LNCaP clone FGC (cell line): ENCODE measurements at regions not wholly inside any gene's neighbourhood (a gene's known extent, or its start where the extent isn't known, plus 50 kb on each side); places are given as distances from the start of the nearest gene placed in this dataset.

ENCODE experiments used
- DNase-seq: peaks from one replicate; pipeline ENCODE4 v3.0.0-alpha.2; 2011; ENCODE audit warnings: low read depth
- H3K4me3 ChIP-seq: 2 replicates; pipeline ENCODE4 v1.5.1; 2011; ENCODE audit warnings: mild to moderate bottlenecking, low read depth, low read length, control low read depth
- TF ChIP-seq, protein P1 (sequence below): IDR thresholded peaks from 2 replicates; pipeline ENCODE4 v1.5.1; 2012; ENCODE audit warnings: mild to moderate bottlenecking; ENCODE audit not compliant: control insufficient read depth, insufficient read depth; ENCODE audit errors: extremely low read depth

DNA sequence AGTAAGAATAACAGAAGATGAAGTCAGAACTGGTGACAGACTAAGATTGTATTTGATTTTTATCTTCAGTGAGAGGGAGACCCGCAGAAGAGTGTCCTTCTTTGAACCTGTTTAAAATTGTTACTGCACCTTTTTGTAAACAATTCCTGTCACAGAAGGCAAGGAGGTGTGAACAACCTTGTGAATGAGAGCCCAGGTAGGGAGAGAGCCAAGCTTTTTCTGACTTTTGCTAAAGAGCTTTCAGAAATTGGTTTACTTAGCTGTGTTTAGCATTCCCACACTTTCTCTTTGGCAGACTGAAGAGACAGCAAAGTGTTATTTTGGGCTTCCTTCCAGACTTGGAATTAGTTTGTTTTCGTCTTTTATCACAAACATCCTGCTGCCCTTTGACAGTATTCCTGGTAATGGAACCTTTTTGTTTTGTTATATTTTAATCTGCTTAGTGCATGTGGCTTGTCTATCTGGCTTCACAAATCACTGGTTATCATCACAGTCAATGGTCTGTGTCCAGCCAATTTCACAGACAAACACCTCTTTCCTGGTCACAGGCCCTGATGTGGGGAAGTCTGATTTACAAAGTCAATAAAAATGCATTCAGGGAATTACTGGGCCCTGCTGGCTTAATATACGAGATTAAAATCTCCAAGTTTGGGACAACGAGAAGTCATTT, 85.7 kb upstream of the HS3ST2 start:
- peak; percentile 99 for DNase-seq
- TF ChIP-seq, protein P1, sequence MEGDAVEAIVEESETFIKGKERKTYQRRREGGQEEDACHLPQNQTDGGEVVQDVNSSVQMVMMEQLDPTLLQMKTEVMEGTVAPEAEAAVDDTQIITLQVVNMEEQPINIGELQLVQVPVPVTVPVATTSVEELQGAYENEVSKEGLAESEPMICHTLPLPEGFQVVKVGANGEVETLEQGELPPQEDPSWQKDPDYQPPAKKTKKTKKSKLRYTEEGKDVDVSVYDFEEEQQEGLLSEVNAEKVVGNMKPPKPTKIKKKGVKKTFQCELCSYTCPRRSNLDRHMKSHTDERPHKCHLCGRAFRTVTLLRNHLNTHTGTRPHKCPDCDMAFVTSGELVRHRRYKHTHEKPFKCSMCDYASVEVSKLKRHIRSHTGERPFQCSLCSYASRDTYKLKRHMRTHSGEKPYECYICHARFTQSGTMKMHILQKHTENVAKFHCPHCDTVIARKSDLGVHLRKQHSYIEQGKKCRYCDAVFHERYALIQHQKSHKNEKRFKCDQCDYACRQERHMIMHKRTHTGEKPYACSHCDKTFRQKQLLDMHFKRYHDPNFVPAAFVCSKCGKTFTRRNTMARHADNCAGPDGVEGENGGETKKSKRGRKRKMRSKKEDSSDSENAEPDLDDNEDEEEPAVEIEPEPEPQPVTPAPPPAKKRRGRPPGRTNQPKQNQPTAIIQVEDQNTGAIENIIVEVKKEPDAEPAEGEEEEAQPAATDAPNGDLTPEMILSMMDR = no peak
- 0 out of 2 replicates have a peak overlapping the region, but pooled peaks have one; percentile 2 for H3K4me3 ChIP-seq

DNA sequence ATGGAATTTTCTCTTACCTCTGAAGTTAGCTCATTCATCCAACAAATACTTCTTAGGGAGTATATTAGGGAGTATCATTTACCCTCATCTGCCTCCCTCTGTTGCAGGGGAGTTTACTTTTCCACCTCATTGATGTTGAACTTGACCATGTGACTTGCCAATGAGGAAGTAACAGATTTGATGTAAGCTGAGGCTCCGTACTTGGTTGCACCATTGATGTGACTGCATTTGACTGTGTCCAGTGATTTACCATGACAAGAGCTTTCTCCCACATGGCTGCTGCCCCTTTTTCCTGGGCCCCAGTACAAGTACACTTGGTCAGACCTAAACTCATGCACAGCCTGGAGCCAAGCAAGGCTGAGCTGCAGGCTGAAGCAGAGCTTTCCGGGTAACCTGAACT, 81.6 kb upstream of the HS3ST2 start:
- DNase-seq = no peak
- TF ChIP-seq, protein P1 = no peak
- no peak overlapping the region for H3K4me3 ChIP-seq

DNA sequence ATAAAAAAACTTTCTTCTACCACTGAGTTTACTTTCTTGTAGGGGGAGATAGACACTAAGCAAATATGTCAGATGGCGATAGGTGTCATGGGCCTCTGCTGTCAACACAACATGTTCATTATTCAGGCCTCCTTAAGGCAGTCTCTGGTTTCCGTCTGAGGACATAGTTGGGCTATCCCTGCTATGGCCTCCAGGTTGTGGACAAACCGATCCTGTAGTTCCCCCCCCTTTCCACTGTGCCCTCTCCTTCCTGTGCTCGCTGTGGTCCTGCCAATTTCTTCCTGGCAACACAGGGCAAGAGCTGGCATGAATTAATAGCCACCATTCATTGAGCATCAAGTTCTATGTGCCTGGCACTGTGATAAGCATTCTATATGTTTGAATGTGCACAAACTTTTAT, 81.0 kb upstream of the HS3ST2 start:
- no peak for DNase-seq
- TF ChIP-seq, protein P1 = no peak
- H3K4me3 ChIP-seq = no peak overlapping the region

DNA sequence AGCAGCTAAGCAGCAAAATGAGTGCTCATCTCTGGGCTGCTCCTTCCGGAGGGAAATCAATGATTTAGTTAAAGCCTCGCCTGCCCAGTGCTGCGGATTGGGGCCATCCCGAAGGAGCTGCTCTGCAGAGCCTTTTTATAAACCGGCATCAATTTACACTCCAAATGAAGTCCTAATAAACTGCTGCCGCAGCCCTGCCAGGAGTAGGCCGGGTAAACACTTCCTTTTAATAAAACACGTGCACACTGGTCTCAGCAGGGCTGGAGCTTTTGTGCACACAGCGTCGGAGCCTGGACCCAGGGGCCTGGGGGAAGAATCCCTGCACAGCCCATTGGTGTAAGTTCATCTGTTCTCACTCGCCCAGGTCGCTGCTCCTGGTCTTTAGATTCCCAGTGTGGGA, 79.6 kb upstream of the HS3ST2 start:
- no peak overlapping the region for H3K4me3 ChIP-seq
- peak; percentile 56 for DNase-seq
- TF ChIP-seq, protein P1 = no peak

DNA sequence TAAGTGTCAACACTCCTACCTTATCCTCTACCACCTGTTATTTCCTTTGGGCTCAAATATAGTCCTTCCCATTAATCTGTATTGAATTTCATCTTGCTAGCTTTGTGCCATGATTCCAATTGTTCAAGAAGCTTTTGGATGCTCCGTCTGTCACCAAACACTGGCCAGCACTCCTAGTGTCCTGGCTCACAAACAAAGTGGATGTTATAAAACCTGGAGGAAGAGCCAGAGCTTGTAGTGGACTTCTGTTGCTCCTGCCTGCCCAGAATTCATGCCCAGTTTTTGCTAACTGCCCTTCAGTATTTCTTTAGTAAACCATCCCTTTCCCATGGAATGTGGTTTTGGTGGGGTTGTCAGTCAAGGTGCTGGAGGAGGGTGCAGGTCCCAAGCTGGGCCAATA, 77.2 kb upstream of the HS3ST2 start:
- no peak for DNase-seq
- TF ChIP-seq, protein P1 = no peak
- H3K4me3 ChIP-seq = no peak overlapping the region

DNA sequence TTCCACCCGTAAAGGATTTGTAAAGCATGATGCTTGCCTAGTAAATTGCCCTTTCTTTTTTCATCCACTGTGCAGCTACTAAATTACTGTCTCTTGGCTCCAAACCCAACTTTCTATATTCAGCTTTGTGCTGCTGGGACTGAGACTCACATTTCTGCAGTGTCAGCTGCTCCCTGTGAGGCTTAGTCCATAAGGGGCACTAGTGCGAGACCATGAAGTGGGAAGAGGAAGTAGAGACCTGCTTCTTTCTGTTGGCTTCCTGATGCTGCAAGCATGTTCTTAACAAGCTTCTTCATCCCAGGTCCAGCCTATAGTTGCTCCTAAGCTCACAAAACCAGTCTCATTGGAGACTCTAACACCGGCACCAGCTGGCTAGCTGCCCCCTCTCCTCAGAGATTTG, 74.9 kb upstream of the HS3ST2 start:
- no peak for DNase-seq
- TF ChIP-seq, protein P1 = no peak
- H3K4me3 ChIP-seq = no peak overlapping the region

DNA sequence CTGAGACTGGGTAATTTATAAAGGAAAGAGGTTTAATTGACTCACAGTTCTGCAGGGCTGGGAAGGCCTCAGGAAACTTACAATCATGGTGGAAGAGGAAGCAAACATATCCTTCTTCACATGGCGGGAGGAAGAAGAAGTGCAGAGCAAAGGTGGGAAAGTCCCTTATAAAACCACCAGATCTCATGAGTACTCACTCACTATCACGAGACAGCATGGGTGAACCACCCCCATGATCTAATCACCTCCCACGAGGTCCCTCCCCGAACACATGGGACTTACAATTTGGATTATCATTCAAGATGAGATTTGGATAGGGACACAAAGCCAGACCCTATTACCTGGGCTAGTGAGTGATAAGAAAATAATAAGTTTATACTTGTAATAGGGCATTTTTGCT, 70.6 kb upstream of the HS3ST2 start:
- no peak overlapping the region for H3K4me3 ChIP-seq
- no peak for DNase-seq
- TF ChIP-seq, protein P1 = no peak
